HG03060 (cell line): ENCODE measurements at regions not wholly inside any gene's neighbourhood (a gene's known extent, or its start where the extent isn't known, plus 50 kb on each side); places are given as distances from the start of the nearest gene placed in this dataset.

Experiments used
- ATAC-seq: cut with Tn5 transposase; IDR thresholded peaks from one replicate; pipeline ENCODE4 v1.9.1; 2021; ENCODE audit warnings: low read depth, moderate number of reproducible peaks; ENCODE audit not compliant: unreplicated experiment

DNA sequence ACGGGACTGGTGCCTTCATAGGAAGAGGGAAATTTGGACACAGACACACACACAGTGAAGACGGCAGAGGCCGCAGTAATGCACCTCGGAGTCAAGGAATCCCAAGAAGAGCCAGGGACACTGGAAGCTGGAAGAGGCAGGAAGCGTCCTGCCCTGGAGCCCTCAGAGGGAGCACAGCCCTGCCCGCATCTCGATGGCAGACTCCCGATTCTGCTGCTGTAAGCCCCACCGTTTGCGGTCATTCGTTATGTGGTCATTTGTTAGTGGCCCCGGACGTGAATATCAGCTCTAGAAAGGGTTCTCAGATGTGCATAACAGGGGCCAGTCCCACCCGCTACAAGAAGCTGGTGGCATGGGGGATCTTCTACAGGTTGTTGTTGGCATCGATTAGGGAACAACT is 316.6 kb downstream of the FOXL1 start:
- no peak for ATAC-seq

DNA sequence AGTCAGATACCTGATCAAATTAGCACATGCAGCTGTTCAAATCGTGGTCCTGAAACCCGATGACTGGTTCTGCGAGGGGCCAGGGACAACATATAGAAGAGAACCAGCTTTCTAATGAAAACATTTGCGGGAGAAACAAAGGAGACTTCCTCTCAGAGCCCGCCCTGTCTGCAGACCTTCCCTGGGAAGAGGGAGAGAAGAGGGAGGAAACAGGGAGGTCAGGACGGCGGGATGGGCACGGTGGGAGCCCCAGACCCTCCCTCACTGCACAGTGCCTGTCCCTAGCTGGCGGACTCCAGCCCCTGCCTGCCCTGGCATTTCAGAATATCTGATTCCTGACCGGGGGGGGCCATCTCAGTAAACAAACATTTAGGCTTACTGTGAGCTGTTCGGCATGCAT is 317.3 kb downstream of the FOXL1 start:
- ATAC-seq: no peak

- no peak for ATAC-seq
Measured at GRCh38 chr16:86896976-86897375, 318.6 kb downstream of the FOXL1 start.

DNA sequence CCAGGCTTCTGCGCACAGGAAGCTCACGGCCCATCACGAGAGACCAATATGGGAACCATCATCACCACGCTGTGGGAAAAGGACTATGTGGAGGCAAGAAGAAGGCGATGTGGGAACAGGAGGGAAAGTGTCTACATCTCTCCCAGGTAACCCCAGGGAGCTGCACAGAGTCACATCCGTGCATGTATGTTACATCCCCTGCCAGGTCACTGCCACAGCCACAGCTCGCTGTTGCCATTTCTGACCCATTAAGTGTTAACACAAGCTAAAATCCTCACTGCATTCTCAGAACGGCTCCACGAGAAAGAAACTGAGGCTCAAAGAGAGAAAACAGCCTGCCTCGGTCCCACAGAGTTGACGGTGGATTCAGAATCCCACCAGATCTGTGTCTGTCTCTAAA is 319.1 kb downstream of the FOXL1 start:
- ATAC-seq: no peak

DNA sequence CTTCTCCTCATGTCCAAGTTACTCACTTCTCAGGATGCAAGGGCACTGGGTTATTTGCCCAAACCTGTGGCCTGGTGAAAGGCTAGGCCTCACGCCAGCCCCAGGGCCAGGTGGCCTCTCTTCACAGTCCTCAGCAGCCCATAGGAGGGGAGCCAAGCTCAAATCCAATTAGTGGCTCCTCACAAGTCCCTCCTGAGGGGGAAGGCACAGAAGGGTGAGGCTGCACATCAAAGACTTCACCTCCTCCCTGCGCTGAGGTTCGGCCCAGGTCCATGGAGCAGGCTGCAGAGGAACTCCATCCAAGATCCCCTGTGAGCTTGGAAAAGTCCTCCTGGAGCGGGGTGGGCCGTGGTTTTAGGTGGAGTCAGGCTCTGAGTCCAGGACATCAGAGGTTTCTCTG is 320.0 kb downstream of the FOXL1 start:
- no peak for ATAC-seq

DNA sequence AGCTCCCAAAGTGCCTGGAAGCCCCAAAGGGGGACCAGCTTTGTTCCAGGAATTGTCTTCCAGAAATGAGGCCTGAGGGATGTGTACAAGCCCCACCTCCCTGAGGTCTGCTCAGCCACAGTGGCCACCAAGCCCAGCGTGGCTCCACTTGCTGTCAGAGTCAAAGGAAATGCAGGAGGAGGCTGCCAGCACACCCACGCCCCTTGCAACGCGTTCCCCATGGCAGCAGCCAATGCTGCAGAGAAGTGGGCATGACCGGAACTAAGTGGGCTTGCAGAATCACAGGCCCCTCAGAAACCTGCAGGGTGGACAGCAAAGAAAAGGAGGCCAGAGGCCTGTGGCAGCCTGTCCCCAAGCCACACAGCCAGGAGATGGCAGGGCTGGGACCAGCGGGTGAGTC is 320.8 kb downstream of the FOXL1 start:
- ATAC-seq: no peak

- ATAC-seq: no peak
Measured at GRCh38 chr16:86899757-86900156, 321.4 kb downstream of the FOXL1 start.

DNA sequence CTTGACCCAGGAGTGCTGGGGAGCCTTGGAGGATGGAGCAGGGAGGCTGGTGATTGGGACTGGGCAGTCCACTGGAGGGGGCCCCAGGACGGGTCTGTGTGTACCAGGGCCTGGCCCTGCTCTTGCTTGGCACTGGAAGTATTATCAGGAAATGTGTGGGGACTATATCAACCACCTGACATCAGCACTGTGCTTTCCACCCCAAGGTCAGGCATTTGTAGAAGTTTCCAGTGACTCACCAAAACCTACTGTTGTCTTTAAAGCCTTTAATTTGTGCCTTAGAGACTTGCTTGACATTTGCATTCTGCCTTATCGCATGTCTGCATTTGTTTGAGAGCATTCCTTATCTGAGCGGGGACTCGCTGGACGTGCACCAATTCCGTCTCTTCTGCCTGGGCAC is 323.1 kb downstream of the FOXL1 start:
- no peak for ATAC-seq

- ATAC-seq: no peak
Measured at GRCh38 chr16:86902656-86903001, 324.3 kb downstream of the FOXL1 start.

GRCh38 chr16:86903068-86903467 is 324.7 kb downstream of the FOXL1 start:
- no peak for ATAC-seq

GRCh38 chr16:86905302-86905701 is 327.0 kb downstream of the FOXL1 start:
- no peak for ATAC-seq

GRCh38 chr16:86906623-86907022 is 328.3 kb downstream of the FOXL1 start:
- ATAC-seq: no peak

- ATAC-seq: no peak
Measured at GRCh38 chr16:86909359-86910160, 331.2 kb downstream of the FOXL1 start.

- no peak for ATAC-seq
Measured at GRCh38 chr16:86910161-86910769, 331.9 kb downstream of the FOXL1 start.

GRCh38 chr16:86911437-86911958 is 333.1 kb downstream of the FOXL1 start:
- ATAC-seq: no peak

DNA sequence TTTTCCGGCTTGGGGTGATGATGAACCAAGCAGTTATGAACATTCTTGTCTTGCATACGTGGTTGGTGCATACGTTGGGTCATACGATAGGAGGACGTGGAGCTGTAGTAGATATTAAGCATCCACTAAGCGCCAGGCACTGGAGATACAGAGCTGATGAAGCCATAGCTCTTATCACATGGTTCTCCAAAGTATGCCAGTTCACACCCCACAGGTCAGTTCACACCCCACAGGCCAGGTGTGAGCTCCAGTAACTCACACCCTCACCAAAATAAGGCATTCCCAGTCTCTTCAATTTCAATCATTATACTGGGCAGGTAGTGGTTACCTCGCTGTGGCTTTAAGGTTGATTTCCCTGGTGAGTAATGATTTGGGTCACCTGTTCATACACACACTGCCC is 335.5 kb downstream of the FOXL1 start:
- ATAC-seq: no peak

DNA sequence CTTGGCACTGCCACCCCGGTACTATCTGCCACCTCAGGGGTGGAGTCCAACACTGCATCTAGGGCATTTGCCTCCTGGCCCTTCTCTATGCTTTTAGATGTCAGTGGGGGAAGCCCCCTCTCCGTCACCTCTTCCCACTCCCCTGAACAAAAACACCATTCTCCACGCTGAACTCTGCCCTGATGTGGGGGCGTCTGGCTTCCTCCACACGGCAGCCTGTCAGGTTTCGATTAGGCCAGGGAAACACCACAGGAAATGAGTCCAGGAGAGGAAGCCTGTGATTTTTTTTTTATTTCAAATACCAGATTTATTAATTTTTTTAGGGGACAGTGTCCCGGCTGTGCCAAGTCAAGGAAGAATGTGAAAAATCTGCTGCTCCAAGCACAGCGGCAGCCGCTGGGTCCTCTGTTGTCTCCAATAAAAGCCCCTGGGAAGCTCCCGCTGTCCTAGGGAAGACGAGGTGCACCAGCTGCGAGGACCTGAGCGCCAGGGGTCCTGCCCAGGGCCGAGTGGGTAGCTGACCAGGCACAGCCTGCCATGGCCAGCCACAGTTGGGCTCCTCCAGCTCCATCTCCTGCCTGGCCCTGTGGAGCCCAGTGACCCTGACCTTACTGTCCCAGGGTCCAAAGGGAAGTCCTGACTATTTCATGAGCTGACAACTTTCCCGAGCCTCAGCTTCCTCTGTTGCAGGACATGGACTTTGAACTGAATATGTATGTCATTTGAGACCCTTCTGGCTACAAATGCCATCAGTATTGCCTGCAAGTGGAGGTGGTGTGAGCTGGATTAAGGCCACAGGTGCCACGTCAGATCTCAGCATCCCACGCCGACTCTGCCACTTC is 336.7 kb downstream of the FOXL1 start:
- ATAC-seq: no peak

DNA sequence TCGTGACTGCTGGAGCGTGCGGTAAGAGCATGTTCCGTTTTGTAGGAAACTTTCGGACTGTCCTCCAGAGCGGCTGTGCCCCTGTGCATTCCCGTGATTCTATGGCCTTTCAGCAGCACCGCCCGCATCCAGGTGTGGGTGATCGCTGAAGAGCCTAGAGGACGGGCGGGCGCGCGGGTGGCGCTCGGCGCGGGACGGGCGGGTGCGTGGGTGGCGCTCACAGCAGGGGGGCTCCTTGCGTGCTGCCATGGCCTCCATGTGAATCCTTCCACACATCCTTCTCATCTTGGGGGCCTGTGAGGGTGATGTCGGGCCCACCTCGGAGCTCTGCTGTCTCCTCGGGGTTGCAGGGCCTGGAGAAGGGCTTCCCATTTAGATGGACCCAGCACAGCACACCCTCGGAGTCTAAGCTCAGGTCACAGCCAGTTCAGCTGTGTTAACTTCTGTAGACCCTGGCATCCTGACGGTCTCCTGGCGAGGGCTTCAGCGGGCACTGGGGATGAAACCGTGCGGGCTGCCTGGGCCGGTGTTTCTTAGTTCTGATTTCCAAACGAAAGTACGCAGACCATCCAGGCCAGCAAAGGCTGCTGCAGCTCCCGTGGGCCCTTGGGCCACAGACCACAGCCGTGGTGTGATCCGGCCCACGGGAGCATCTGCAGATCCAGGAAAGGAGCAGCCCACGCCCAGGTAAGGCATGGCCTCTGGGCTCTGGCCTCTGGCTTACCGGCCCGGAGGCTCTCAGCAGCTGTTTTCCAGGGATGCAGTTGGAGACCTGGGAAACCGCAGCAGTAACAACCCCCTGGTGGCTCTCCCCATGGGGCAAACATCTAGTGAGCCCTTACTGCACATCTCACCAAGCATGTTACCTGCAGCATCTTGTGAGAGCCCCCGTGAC is 339.4 kb downstream of the FOXL1 start:
- ATAC-seq: no peak

- no peak for ATAC-seq
Measured at GRCh38 chr16:86918637-86919036, 340.3 kb downstream of the FOXL1 start.

DNA sequence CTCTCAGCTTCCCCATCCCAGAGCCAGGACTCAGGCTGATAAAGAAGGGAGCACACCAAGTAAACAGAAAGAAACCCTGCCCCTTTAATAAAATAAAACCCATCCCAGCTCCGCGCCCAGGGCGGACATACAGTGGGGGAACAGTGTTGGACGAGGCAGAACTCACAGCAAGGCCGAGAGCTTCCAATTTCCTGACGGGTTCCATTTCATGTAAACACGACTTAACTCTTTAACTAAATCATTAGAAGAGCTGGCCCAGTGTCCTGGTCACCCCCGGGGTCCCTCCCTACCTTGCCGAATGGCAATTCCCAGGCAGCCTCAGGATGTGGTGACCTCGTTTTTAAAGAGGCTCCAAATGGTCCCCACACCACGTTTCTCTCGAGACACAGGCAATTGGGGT is 340.7 kb downstream of the FOXL1 start:
- no peak for ATAC-seq
